Sciatic nerve (tissue), 2 donors: ENCODE measurements at regions not wholly inside any gene's neighbourhood (a gene's known extent, or its start where the extent isn't known, plus 50 kb on each side); places are given as distances from the start of the nearest gene placed in this dataset.

Experiments used
- ATAC-seq: fragments of 200-7000 bp; cut with Tn5 transposase; one replicate; pipeline ENCODE4 v1.9.1; 2020; ENCODE audit warnings: mild to moderate bottlenecking, moderate library complexity
- DNase-seq: peaks from one replicate; pipeline ENCODE4 v3.0.0-alpha.2; 2020; ENCODE audit warnings: low spot score
- intact Hi-C: fragments of 100-400 bp; cut with DNase I; formaldehyde crosslinking; loops from one replicate; pipeline ENCODE4 v1.14.2; 2022
- donor health status: DM: no; HTN: no; CAD: no.
- donor health status: DM: no; HTN: no; CAD: no.

DNA sequence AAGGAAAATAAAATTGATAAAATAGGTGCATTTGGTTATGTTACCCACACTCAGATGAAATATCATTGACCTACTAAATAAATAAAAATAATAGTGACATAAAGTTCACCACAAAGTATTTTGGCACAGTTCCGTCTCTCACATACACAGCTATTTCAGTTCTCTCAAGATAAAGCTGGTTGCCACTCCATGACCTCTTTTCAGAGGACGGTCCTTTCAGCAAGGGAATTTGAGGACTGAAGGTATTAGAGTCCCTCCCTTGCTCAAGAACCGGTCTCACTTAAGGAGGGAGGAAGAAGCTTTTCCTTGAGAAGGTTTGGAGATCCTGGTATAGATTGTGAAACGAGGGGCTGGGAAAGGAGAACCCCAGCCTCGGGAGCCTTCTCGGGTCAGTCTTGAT, 285.5 kb upstream of the CFAP20DC start:
- ATAC-seq, result no peak
- intact Hi-C loops, result no loop called here
- DNase-seq, result no peak

DNA sequence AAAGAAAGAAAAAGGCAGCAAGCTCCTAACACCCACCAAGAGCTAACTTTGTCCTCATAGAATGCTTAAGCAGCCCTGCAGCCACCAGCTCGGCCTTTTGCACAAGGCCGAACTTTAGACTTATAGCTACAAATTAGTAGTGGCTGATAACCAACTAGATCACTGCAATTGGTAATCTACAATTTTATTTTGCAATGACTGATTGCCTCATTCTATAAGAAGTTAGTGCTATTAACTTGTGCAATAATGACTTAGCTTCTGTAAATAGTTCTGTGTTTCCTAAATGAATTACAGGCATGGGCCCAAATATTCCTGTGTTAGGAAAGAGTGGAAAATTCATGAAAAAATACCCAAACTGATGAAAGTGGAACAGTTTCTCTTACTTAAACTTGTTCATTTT, 284.8 kb upstream of the CFAP20DC start:
- intact Hi-C loops, result no loop called here
- ATAC-seq, result no peak
- DNase-seq, result no peak

DNA sequence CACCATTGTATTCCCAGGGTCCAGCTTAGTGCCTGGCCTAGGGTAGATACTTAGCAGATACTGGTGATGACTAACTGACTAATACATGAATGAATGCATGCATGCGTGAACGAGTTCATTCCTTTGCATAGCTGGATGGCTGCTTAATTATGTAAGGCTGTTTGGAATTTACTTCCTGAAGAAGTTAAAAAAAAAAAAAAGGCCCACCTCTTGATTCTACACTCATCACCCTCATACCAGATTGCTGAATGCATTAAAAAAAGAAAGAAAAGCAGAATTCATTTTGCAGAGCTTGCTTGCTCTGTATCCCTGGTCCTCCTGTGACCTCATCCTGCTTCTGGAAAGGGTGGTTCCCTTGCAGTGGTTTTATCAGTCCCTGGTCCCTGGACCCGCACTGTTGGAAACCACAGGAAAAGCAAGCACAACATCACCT, 277.6 kb upstream of the CFAP20DC start:
- DNase-seq (no peak), ATAC-seq (no peak)
- intact Hi-C loops, result no loop called here

DNA sequence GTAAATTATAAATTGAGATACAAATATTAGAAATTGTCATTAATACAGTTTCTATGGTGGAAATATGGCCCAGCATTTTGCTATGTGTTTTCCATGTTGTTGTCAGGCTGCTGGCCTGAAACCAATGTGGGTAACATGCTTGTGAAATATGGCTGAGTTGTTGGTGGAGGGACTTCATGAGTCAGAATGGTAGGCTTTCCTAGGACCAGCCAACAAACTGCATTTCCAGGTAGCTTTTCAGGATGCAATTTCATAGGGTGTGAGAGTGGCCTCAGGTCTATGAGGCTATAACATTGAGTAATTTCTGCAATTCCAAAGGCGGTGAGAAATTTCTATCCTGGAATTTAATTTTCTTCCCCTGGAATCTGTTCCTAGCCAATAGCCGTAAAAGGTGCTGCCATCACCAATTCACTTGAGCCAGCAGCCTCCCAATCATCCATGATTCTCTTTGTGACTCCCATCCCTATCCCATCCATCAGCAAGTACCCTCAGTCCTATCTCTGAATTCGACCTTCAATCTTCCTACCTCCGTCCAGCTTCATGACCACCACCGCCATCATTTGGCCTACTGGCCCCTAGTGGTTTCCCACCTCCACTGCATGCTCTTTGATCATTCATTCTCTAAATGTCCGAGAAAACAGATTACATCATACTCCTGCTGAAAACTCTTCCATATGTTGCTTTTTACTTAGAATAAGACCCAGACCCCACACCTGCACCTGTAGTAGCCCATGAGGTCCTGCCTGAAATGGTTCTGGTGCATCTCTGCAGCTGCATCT, 276.6 kb upstream of the CFAP20DC start:
- DNase-seq (no peak), ATAC-seq (no peak)
- intact Hi-C loops, result no loop called here

DNA sequence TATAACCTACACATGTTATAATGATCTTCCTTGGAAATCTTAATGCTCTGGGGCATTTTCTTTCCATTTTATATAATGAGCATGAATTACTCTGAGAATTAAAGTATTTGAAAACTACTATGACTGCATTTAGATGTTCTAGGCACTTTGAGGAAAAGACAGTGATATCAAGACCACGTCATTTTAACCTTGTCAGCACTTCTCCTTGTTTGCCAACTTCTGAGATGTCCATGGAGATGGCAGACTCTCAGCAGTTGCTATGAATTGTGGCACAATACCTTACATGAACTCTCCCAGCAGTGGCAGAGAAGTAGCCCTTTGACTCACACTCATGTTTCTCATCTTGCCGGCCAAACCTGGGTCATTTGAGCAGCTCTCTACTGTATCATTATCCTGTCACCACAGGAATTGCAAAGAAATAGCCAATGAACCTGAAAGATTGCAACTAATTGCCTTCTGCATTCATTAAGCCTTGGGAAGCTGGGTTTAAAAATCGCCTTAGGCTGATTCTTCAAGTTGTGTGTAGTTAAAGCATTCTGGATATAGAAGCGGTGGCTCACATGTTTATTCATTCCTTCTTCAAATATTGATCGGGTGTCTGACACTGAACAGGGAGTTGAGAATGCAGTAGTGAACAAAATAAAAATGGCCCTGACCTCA, 272.2 kb upstream of the CFAP20DC start:
- no peak for ATAC-seq
- DNase-seq, result no peak
- intact Hi-C loops, result no loop called here

DNA sequence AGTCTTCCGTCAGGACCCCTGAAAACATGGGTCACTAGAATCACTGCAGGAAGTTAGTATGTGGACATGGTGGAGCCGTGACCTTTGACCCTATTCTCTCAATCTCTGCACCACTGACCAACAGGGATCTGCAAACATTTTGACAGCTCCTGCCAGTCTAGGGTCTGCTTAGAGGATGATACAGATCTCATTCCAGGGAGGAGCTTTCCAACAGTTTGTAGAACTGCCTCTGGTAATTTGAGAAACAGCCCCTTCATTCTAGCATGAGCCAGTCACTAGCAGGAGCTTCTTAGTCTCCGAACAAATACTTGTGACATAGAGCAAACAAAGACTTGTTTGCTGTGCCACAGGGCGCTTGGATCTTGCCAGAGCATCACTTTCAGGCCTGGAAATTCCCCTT, 270.3 kb upstream of the CFAP20DC start:
- DNase-seq, result no peak
- ATAC-seq, result no peak

DNA sequence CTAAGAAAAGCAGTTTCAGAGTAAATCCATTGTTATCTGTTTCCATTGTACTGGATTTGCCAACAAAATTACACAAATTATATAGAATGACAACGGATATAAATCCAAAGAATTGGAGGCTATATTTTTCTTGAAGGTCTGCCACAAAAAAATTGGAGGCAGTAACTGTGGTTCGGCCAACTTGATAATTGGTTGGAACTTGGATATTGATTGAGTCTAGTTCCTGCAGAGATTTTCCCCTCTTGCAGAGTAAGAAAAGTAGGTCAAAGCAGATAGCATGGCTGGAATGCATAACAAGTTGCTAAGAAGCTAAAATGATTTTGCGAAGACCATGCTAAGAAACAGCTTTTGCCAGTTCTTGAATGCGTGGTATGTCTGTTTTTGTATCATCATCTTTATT, 269.6 kb upstream of the CFAP20DC start:
- no peak for ATAC-seq
- intact Hi-C loops, result no loop called here
- DNase-seq, result no peak

More for the DNA sequence above, 270.3 kb upstream of the CFAP20DC start:
- intact Hi-C loops, result no loop called here

DNA sequence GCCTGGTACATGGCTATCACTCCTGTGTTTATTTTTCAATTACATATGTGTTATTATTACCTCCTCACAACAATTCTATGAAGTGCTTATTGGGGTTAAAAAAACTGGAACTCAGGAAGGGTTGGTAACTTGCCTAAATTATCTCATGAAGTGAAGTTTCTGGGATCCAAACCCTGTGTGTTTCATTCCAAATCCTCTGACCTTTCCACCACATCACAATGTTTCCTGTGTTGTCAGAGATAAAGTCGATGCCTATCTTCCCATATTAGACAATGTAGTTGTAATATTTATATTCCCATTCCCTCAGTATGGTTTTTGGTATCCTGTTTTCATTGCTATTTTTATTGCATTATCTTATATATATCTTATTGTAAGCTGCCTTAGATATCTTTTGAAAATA, 269.1 kb upstream of the CFAP20DC start:
- no peak for ATAC-seq
- intact Hi-C loops, result no loop called here

DNA sequence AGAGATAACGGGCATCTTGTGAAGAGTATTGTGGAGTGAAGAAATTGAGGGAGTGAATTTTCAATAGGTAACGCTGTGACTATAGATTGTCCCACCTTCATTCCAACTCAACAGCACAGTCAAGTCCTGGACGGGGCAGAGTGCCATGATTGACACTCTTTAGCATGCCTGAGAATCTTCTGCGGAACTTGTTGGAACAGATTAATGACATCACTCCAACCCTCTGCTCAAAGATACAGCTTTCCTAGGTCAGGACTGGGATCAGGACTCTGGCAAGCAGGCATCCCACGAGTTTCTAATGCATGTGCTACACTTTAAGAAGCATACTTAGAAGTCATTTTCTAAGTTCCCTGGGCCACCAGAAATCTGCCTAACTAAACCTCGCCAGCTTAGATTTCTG, 267.6 kb upstream of the CFAP20DC start:
- ATAC-seq, result no peak
- DNase-seq, result no peak
- intact Hi-C loops, result no loop called here

More for the DNA sequence above, 269.1 kb upstream of the CFAP20DC start:
- DNase-seq, result no peak

DNA sequence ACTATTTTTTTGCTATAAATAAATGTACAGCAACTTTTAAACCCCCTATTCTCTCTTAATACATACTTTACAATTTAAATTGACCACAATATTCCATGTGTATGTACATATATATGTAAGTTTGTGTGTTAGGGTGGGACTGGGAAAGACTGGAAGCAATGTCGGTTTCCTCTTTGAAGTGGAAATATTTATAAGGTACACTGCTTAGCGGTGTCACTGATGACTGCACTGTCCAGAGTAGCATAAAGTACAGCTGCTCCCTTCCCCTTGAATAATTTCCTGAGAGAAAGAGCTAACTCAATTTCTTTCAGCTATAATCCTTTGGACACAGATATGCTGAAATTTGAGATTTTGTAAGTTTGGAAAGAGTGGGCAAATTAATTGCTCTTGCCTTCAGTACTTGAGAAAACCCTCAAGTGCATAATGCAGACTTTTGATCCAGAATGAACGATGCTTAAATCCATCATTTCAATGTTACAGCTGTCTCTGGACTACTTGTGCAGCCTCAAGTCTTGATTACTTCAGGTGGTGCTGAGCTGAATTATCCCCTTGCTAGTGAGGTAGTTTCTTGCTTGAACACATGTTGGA, 267.0 kb upstream of the CFAP20DC start:
- ATAC-seq (no peak), DNase-seq (no peak)
- intact Hi-C loops, result no loop called here

DNA sequence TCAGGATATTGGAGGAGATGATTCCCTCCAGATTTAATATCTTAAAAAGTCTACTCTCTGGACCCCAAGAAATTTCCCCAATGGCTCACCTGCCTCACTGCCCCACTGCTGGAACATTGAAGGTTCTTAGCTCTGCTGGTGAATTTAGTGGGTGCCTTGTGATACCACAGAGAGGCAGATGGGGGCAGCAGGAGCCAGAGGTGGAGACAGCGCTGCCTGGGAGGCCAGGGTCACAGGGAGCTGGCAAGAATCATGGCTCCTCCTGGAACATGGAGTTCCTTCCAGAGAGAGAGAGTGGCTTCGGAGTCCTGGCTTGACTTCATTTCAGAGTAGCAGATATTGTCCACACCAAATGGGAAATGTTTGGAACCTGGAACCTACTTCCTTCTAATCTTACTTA, 263.5 kb upstream of the CFAP20DC start:
- intact Hi-C loops, result no loop called here
- peak; percentile 59 for ATAC-seq
- no peak for DNase-seq

DNA sequence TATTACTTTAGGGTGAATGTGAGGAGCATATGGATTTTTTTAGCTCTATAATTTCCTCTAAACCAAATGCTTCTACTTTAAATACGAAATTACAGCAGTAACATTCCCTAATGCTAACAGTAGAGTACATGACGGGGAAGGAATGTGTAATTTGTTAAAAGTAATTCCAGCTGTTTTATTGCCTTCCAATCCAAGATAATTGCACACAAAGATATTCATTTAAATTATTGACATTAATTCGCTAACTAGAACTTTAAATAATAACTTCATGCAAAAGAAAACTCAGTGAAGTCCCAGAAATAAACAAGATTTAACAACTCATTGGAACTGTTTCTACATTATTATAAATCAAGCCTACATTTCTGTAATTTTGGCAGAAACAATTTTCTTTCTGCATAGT, 261.4 kb upstream of the CFAP20DC start:
- ATAC-seq, result no peak
- intact Hi-C loops, result no loop called here

DNA sequence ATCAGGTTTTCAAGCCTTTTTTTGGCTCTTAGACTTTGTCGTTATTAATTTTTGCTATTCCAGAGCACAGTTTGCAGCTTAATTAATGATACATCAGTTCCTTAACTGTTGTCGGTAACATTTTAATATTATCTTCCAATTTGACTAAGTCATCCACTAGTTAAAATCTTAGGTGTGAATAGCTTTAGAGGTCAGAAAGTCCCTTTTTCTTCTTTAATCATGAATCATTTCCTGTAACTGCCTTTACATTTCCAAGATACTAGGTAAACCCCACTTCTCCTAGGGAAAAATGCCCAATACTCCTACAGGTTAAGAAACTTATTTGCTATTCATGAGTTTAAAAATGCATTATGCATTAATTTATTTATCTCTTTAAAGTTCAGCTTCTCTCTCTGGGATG, 260.9 kb upstream of the CFAP20DC start:
- no peak for ATAC-seq
- intact Hi-C loops, result no loop called here
- no peak for DNase-seq

More for the DNA sequence above, 261.4 kb upstream of the CFAP20DC start:
- DNase-seq, result no peak

DNA sequence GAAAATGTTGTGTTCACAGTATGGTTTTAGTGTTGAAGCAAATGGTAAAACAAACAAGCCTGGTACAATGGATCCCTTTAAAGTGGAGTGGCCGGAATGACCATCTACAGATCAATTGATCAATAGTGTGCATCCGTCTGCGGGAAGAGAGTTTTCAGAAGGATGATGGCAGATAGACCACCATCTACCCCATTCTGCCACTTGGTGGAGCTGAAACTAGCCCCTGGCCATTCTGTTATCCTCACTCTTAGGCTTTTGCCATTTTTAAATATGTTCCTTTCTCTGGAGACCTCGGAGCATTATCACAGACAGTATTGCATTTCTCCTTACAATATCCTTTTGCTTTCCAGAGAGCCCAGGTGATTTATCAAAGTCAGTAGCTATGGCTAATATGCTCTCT, 258.9 kb upstream of the CFAP20DC start:
- DNase-seq, result no peak
- intact Hi-C loops, result no loop called here
- ATAC-seq, result no peak

DNA sequence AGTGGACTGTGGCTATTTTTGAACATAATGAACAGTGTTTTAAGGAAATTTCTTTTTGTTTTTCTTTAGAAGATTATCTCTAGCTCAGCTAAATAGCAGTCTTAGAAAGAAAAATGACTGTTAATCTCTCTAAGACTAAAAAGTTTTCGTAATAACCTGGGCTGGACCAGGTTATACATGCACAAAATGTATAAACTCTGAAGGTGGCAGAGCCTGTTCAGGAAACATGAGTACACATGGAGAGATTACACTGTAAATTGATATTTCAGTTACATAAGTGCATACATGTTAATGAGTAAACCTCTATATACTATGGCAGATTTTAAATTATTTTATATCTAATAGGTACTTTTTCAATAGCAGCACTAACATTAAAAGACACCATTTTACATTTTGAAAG, 258.2 kb upstream of the CFAP20DC start:
- intact Hi-C loops, result no loop called here
- no peak for ATAC-seq
- DNase-seq, result no peak

DNA sequence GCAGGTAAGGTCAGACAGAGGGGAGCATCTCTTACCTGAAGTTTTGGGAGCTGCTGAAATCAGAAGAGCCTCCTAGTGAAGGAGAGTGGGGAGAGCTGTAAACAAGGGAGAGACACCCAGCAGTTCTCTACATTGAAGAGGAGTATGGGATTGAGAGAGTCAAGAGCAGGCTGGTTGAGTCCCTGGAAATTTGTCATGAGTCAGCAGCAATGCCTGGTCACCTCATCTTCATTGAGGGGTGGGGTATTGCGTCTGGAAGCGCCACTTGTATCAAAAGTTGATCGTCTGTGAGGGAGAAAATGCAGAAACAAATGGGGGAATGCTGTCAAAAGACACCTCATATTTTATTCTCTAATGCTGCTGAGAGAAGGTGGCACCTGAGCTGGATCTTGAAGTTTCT, 256.6 kb upstream of the CFAP20DC start:
- ATAC-seq (no peak), DNase-seq (no peak)
- intact Hi-C loops, result no loop called here

DNA sequence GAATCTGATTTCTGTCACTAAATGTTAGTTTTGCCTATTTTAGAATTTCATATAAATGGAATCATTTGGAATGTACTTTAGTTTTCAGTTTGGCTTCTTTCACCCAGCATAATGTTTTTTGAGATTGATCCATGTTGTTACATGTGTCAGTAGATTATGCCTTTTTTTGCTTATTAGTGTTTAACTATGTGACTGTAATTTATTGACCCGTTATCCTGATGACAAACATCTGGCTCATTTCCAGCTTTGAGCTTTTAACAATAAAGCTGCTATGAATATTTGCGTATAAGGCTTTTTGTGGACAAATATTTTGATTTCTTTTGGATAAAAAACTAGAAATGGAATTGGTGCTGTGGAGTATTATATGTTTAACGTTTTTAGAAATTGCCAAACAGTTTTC, 254.5 kb upstream of the CFAP20DC start:
- intact Hi-C loops, result no loop called here
- no peak for ATAC-seq
- DNase-seq, result no peak

DNA sequence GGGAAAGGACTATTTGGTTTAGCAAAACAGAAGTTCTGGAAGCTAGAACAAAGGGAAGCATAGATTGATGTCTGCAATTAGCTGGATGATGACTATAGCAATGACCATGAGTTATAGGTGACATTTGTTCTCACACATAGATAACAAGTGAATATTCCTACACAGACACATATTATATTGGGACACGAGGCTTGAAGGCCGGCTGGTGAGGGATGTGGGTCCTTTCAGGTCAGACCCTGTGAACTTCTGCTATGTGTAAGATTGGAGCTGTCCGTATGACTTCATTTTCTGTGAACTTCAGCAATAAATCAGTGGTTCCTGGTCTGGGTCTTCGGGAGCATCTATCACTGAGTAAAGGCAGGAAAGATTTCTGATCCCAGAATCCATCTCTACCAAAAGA, 253.6 kb upstream of the CFAP20DC start:
- DNase-seq, result no peak
- intact Hi-C loops, result no loop called here
- ATAC-seq, result no peak

DNA sequence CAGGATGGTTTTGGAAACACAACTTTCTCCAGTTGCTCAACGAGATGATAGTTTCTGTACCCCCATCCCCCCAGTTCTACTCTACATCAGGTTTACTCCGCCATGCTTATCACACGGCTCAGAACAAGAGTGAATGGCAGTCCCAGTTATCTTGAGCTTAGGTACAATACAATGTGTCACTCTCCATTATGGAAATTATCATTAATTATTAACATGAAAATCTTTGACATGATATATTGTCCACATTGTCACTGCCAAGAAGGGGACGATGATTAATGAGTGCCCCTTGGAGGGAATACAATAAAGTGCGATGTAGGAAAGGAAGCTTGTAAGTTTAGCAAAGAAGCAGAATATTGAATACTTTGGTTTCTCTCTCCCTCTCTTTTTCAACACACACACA, 252.6 kb upstream of the CFAP20DC start:
- no peak for DNase-seq
- ATAC-seq, result no peak
- intact Hi-C loops, result no loop called here

DNA sequence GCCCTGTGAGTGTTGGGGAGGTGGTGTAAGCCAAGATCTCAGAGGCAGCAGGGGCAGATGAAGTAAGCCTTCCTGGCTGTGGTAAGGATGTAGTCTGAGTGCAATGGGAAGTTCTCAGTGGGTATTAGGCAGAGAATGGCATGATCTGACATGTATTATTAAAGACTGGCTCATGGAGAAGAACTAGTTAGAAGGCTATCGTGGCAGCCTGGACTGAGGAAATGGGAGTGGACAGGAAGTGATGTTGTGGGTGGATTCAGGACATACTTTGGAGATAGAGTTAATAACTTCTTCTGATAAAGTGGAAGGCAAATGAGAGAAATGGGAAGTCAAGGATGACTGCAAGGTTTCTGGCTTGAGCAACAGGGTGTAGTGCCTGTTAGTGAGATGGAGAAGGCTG, 250.9 kb upstream of the CFAP20DC start:
- no peak for ATAC-seq
- intact Hi-C loops, result no loop called here

DNA sequence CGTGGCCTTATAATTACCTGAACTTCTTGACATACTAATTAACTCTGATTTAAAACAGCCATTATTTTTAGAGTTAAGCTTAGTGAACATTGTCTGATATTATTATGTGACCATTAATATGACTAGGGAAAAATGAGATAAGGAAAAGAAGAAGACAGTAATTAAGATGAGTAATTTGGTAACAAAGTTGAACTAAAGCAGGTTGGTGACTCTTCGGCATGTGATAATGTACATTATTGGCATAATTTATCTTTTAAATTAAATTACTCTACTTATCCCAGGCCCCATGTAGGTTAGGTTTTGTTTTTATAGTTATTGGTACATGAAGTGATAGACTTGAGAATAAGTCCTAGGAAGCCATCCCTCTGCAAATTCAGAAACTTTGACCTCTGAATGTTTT, 249.7 kb upstream of the CFAP20DC start:
- no peak for DNase-seq
- intact Hi-C loops, result no loop called here
- no peak for ATAC-seq

More for the DNA sequence above, 250.9 kb upstream of the CFAP20DC start:
- DNase-seq, result no peak
